ENCODE measurements at regions not wholly inside any gene's neighbourhood (a gene's known extent, or its start where the extent isn't known, plus 50 kb on each side); places are given as distances from the start of the nearest gene placed in this dataset.
"Not testable (repeated sequence)": the region's sequence is repeated elsewhere in the genome, so short reads cannot be mapped to it uniquely, and the experiment has no call there.

- H3K9ac ChIP-seq (ENCODE audit: low read length); DNase-seq (ENCODE audit: low read depth, low spot score); H3K4me3 ChIP-seq (replicated peaks in 1 of 2; ENCODE audit: low read depth in 1 of 2, low read length in 2 of 2); H3K79me2 ChIP-seq (ENCODE audit: insufficient read depth, low read length); POLR2A ChIA-PET; H3K36me3 ChIP-seq (ENCODE audit: control insufficient read depth in 1 of 2, insufficient read depth in 2 of 2, low read length in 2 of 2); RAD21 ChIA-PET (ENCODE audit: low non-redundant PET in 1 of 2, low total read pairs in 2 of 2, uncharacterized antibody in 2 of 2, unreplicated experiment in 2 of 2); BruUV-seq (replicated peaks); CTCF ChIA-PET; H3K4me1 ChIP-seq (ENCODE audit: control insufficient read depth in 1 of 2, insufficient read depth in 2 of 2, low read length in 2 of 2); H3K27ac ChIP-seq (ENCODE audit: low read depth, low read length); H3K27me3 ChIP-seq (ENCODE audit: insufficient read depth, low read length); intact Hi-C loops (cut with micrococcal nuclease); H4K20me1 ChIP-seq (ENCODE audit: insufficient read depth); H2AFZ ChIP-seq (ENCODE audit: low read depth, low read length, poor library complexity, severe bottlenecking); H3K9me2 ChIP-seq (ENCODE audit: insufficient read depth); H3K4me2 ChIP-seq (ENCODE audit: low read length); ATAC-seq; H3K9me3 ChIP-seq (ENCODE audit: control insufficient read depth in 1 of 2, insufficient read depth in 1 of 2, low read depth in 1 of 2, low read length in 2 of 2): not testable (repeated sequence)
These were observed 167.6 kb downstream of the VEGFC start for GRCh38 chr4:176624983-176625610.

GRCh38 chr4:176627916-176628315 is 164.8 kb downstream of the VEGFC start:
- ChIA-PET RAD21 (ENCODE audit: low non-redundant PET in 1 of 2, low total read pairs in 2 of 2, uncharacterized antibody in 2 of 2, unreplicated experiment in 2 of 2) (no interaction called here), POLR2A (no interaction called here), CTCF (no interaction called here)
- no peak overlapping the region for H3K4me3 ChIP-seq (replicated peaks in 1 of 2; ENCODE audit: low read depth in 1 of 2, low read length in 2 of 2)
- H3K4me2 ChIP-seq (ENCODE audit: low read length): no peak overlapping the region
- H3K27ac ChIP-seq (ENCODE audit: low read depth, low read length): no peak overlapping the region
- no TSS peak for BruUV-seq (replicated peaks)
- no peak overlapping the region for H2AFZ ChIP-seq (ENCODE audit: low read depth, low read length, poor library complexity, severe bottlenecking)
- ATAC-seq (no peak), DNase-seq (ENCODE audit: low read depth, low spot score) (no peak)
- no peaks in the 10 kb centered on the region for H3K9me2 ChIP-seq (ENCODE audit: insufficient read depth)
- H3K36me3 ChIP-seq (ENCODE audit: control insufficient read depth in 1 of 2, insufficient read depth in 2 of 2, low read length in 2 of 2): no peaks in the 10 kb centered on the region
- no peaks in the 10 kb centered on the region for H3K4me1 ChIP-seq (ENCODE audit: control insufficient read depth in 1 of 2, insufficient read depth in 2 of 2, low read length in 2 of 2)
- no peaks in the 10 kb centered on the region for H3K27me3 ChIP-seq (ENCODE audit: insufficient read depth, low read length)
- H4K20me1 ChIP-seq (ENCODE audit: insufficient read depth): no peaks in the 10 kb centered on the region
- H3K79me2 ChIP-seq (ENCODE audit: insufficient read depth, low read length): no peaks in the 10 kb centered on the region
- intact Hi-C loops (cut with micrococcal nuclease): no loop called here
- H3K9ac ChIP-seq (ENCODE audit: low read length): no peak overlapping the region
- no peaks in the 10 kb centered on the region for H3K9me3 ChIP-seq (ENCODE audit: control insufficient read depth in 1 of 2, insufficient read depth in 1 of 2, low read depth in 1 of 2, low read length in 2 of 2)
- TF ChIP-seq JUND (IDR thresholded peaks at IDR 0.05) (no peak), REST (IDR thresholded peaks at IDR 0.05; ENCODE audit: low read depth) (no peak), FOSL1 (IDR thresholded peaks at IDR 0.05; ENCODE audit: low read depth) (no peak), CTCF (IDR thresholded peaks at IDR 0.05 in 2 of 3, conservative IDR thresholded peaks at IDR 0.05 in 1 of 3; ENCODE audit: borderline replicate concordance in 1 of 3, insufficient read depth in 1 of 3, low read depth in 2 of 3, low read length in 2 of 3) (no peak), RAD21 (IDR thresholded peaks at IDR 0.05; ENCODE audit: low read depth) (no peak), CBX3 (IDR thresholded peaks at IDR 0.05; ENCODE audit: low read depth) (no peak), EZH2 (IDR thresholded peaks at IDR 0.05) (no peak), ATF3 (IDR thresholded peaks at IDR 0.05) (no peak), SIN3A (IDR thresholded peaks at IDR 0.05; ENCODE audit: low read depth) (no peak), ELF1 (IDR thresholded peaks at IDR 0.05; ENCODE audit: borderline replicate concordance, low read depth) (no peak), SP1 (IDR thresholded peaks at IDR 0.05; ENCODE audit: low read depth) (no peak), ZNF274 (IDR thresholded peaks at IDR 0.05; ENCODE audit: low read depth, low read length) (no peak), ZBTB33 (IDR thresholded peaks at IDR 0.05; ENCODE audit: extremely low read depth, insufficient replicate concordance, low read length) (no peak)
